ENCODE measurements at regions not wholly inside any gene's neighbourhood (a gene's known extent, or its start where the extent isn't known, plus 50 kb on each side); places are given as distances from the start of the nearest gene placed in this dataset.
"Not testable (repeated sequence)": the region's sequence is repeated elsewhere in the genome, so short reads cannot be mapped to it uniquely, and the experiment has no call there.

DNA sequence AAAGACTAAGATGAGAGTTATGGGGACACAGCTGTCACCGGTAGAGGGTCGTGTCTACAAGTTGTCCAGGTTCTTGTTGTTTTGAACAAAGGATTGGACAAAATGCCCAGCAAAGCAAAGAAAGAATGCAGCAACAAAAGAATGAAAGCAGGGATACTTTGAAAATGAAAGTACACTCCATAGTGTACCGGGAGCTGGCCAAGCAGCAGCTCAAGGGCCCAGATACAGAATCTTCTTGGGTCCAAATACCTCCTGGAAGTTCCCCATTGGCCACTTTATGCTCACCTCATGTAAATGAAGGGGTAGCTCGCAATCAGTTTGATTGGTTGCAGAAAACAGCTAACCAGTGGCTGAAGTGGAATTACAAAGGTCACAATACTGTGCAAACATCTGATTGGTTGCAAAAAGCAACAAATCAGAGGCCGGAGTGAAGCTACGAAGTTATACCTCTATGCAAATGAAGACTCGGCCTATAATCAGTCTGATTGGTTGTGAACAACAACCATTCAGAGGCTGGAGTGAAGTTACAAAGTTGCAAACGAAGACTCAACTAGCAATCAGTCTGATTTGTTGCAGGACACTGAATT, 474.9 kb upstream of the TMEFF2 start:
- Histone ChIP-seq H3K36me3 (ENCODE audit: control insufficient read depth in 2 of 2, extremely low read depth in 1 of 2, insufficient read depth in 2 of 2, low read length in 2 of 2) (no peaks in the 10 kb centered on the region), H3K4me3 (replicated peaks in 1 of 3; ENCODE audit: insufficient read depth in 1 of 3, low read depth in 1 of 3, low read length in 3 of 3) (no peak overlapping the region), H3K9ac (replicated peaks; ENCODE audit: extremely low read depth, insufficient read depth, low read length) (no peak overlapping the region), H3K4me1 (ENCODE audit: control insufficient read depth, extremely low read depth, insufficient read depth, low read length) (no peaks in the 10 kb centered on the region), H3K4me2 (ENCODE audit: insufficient read depth, low read length) (no peak overlapping the region), H3K79me2 (ENCODE audit: control insufficient read depth, insufficient read depth, low read length) (no peaks in the 10 kb centered on the region), H3K9me3 (replicated peaks; ENCODE audit: control insufficient read depth, insufficient read depth, low read length) (peaks cover 5% of the 10 kb centered on the region), H3K27me3 (ENCODE audit: control insufficient read depth in 2 of 2, insufficient read depth in 2 of 2, low read length in 2 of 2) (no peaks in the 10 kb centered on the region), H3K9me1 (replicated peaks; ENCODE audit: control insufficient read depth, extremely low read depth, insufficient read depth, low read length) (no peaks in the 10 kb centered on the region), H2AFZ (ENCODE audit: low read depth, low read length) (no peak overlapping the region), H3K27ac (ENCODE audit: insufficient read depth, low read depth, low read length) (no peak overlapping the region), H4K20me1 (replicated peaks; ENCODE audit: control insufficient read depth, extremely low read depth, insufficient read depth, low read length) (no peaks in the 10 kb centered on the region)
- CTCF ChIA-PET, result no interaction called here
- intact Hi-C loops (cut with micrococcal nuclease) (no loop called here), dilution Hi-C loops (cut with MboI; ENCODE audit: extremely low pct_ligation_motif_present, low sequenced_read_pairs) (no loop called here)
- no peak for FAIRE-seq
- TF ChIP-seq MYC (IDR thresholded peaks at IDR 0.05; ENCODE audit: low read depth, low read length) (no peak), POLR2AphosphoS5 (IDR thresholded peaks at IDR 0.05; ENCODE audit: insufficient read depth, low read depth, low read length) (no peak)
- POLR2A ChIA-PET, result interaction anchor here (0.6 kb wide), 1 partner anchor 1337 kb away, joined by 3 read pairs; no protein-coding TSS in a partner anchor
- no TSS peak for BruUV-seq (replicated peaks)
- no peak for DNase-seq (ENCODE audit: low read depth, low spot score)

DNA sequence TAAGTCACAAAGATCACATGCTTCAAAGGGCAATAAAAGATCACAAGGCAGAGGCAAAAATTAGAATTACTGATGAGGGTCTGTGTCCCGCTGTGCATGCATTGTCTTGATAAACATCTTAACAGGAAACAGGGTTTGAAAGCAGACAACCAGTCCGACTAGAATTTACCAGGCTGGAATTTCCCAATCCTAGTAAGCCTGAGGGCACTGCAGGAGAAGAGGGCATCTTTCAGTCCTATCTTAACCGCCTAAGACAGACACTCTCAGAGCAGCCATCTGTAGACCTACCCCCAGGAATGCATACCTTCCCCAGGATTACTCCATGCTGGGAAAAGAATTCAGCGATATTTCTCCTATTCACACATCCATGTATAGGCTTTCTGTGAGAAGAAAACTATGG, 465.8 kb upstream of the TMEFF2 start:
- H3K4me1 ChIP-seq (ENCODE audit: control insufficient read depth, extremely low read depth, insufficient read depth, low read length); H3K9ac ChIP-seq (replicated peaks; ENCODE audit: extremely low read depth, insufficient read depth, low read length); POLR2A ChIA-PET; dilution Hi-C loops (cut with MboI; ENCODE audit: extremely low pct_ligation_motif_present, low sequenced_read_pairs); H3K9me1 ChIP-seq (replicated peaks; ENCODE audit: control insufficient read depth, extremely low read depth, insufficient read depth, low read length); H3K79me2 ChIP-seq (ENCODE audit: control insufficient read depth, insufficient read depth, low read length); H2AFZ ChIP-seq (ENCODE audit: low read depth, low read length); BruUV-seq (replicated peaks); H3K4me2 ChIP-seq (ENCODE audit: insufficient read depth, low read length); H3K27ac ChIP-seq (ENCODE audit: insufficient read depth, low read depth, low read length); DNase-seq (ENCODE audit: low read depth, low spot score); CTCF ChIA-PET; H3K27me3 ChIP-seq (ENCODE audit: control insufficient read depth in 2 of 2, insufficient read depth in 2 of 2, low read length in 2 of 2); intact Hi-C loops (cut with micrococcal nuclease); H3K4me3 ChIP-seq (replicated peaks in 1 of 3; ENCODE audit: insufficient read depth in 1 of 3, low read depth in 1 of 3, low read length in 3 of 3); H3K36me3 ChIP-seq (ENCODE audit: control insufficient read depth in 2 of 2, extremely low read depth in 1 of 2, insufficient read depth in 2 of 2, low read length in 2 of 2); H3K9me3 ChIP-seq (replicated peaks; ENCODE audit: control insufficient read depth, insufficient read depth, low read length); H4K20me1 ChIP-seq (replicated peaks; ENCODE audit: control insufficient read depth, extremely low read depth, insufficient read depth, low read length); FAIRE-seq: not testable (repeated sequence)

All from endothelial cell of umbilical vein (primary cell).